Psoas muscle (tissue), 7 donors: ENCODE measurements at regions not wholly inside any gene's neighbourhood (a gene's known extent, or its start where the extent isn't known, plus 50 kb on each side); places are given as distances from the start of the nearest gene placed in this dataset.

Experiments used
- ATAC-seq, 4 donors: fragments of 200-7000 bp; cut with Tn5 transposase; one replicate each; pipeline ENCODE4 v1.9.1; 2020; ENCODE audit warnings: moderate library complexity in 3 of 4, mild to moderate bottlenecking in 2 of 4
- DNase-seq, 2 donors: peaks; one replicate each; pipeline ENCODE4 v3.0.0-alpha.2; 2020
- H3K27ac ChIP-seq: fragments of 200-600 bp; one replicate; pipeline ENCODE4 v1.8.0; 2022
- H3K27me3 ChIP-seq, 3 donors: fragments of 200-600 bp in 1 of 3; one replicate each; pipeline versions ENCODE4 v1.6.1 to v1.8.0; 2013 to 2022; ENCODE audit warnings: low read length in 2 of 3, mild to moderate bottlenecking in 2 of 3, moderate library complexity in 1 of 3; ENCODE audit not compliant: insufficient read depth in 3 of 3
- H3K36me3 ChIP-seq, 2 donors: fragments of 200-600 bp in 1 of 2; one replicate each; pipeline versions ENCODE4 v1.6.1 to v1.8.0; 2013 to 2022; ENCODE audit warnings: low read depth in 1 of 2, mild to moderate bottlenecking in 1 of 2, moderate library complexity in 1 of 2; ENCODE audit not compliant: insufficient read depth in 1 of 2
- H3K4me1 ChIP-seq: fragments of 200-600 bp; one replicate; pipeline ENCODE4 v1.8.0; 2022
- H3K4me3 ChIP-seq: fragments of 200-600 bp; one replicate; pipeline ENCODE4 v1.8.0; 2022; ENCODE audit warnings: mild to moderate bottlenecking
- H3K9me3 ChIP-seq: fragments of 200-600 bp; one replicate; pipeline ENCODE4 v1.8.0; 2022
- CTCF ChIP-seq: fragments of 200-600 bp; IDR thresholded peaks from one replicate; pipeline ENCODE4 v1.8.0; 2022; ENCODE audit warnings: antibody characterized with exemption
- WGBS, 3 donors: extraction: QIAGEN DNeasy Blood & Tissue Kit; methylation state at CpG; one replicate each; pipeline versions ENCODE4 v1.1.6 to v1.1.7; 2013; 5-methylcytosine and 5-hydroxymethylcytosine counted together
- intact Hi-C, 2 donors: fragments of 100-400 bp; cut with DNase I; formaldehyde crosslinking; loops; one replicate each; pipeline versions ENCODE4 v1.11.0 to v1.14.2; 2022
- donor health status: healthy with polysubstance abuse.
- donor health status: DM: no; HTN: no; CAD: no; lungs with moderate emphysema.
- donor health status: Bipolar disorder and iron deficiency.
- donor health status: healthy.
- donor health status: DM: yes; HTN: yes; CAD: no.
- donor health status: DM: no; HTN: no; CAD: no.
- donor health status: DM: yes; HTN: yes; CAD: no.

DNA sequence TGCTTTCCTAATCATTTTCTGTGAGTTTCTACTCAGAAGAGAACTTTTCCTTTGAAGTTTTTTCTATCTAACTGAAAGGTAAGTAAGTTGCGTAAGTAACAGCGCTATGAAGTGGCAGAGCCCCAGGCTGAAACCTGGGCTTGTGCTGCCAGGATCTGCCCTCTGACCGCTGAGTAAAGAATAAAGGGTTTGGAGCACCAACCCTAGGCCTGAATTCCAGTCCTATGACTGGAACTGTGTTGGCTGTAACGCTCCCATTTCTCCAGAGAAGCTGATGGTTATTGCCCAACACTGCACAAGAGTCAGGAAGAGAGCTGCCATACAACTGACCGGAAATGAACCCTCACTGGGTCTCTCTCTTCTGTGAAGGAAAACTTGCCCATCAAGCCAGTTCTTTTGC is 87.0 kb downstream of the FOXB1 start:
- Histone ChIP-seq H3K4me3 (no peak overlapping the region), H3K9me3 (no peaks in the 10 kb centered on the region), H3K27ac (no peak overlapping the region), H3K4me1 (no peaks in the 10 kb centered on the region), H3K36me3 (no peaks in the 10 kb centered on the region), H3K27me3 (peaks cover 2 to 47% (median 5%) of the 10 kb centered on the region in 3 donors)
- no peak for TF ChIP-seq CTCF
- DNase-seq (peak in 1 of 2 donors; percentile 48), ATAC-seq (peak in 2 of 4 donors; percentile 60 to 66)
- WGBS, 3 donors: 68 to 71% (median 70%) methylated on average over 5 of the region's 5 CpGs
- intact Hi-C loops: no loop called here

DNA sequence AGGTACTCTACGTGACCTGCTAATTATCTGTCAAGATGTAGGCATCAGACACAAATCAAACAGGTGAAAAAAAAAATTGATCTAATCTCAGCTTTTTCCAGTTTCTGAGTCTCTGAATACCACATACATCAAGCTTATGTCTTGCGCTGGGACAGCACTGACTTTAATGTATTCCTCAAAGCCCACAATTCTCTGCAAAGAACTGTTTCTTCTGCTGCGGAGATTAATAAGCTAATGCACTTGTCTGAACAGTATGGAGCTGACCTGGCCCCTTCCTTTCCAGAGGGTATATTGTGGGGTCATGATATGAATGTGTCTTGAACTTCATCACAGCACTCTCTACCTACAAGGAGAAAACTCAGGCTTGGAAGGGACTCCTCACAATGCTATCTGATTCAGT is 87.8 kb downstream of the FOXB1 start:
- H3K9me3 ChIP-seq: no peaks in the 10 kb centered on the region
- H3K4me3 ChIP-seq: no peak overlapping the region
- no peaks in the 10 kb centered on the region for H3K36me3 ChIP-seq
- ATAC-seq (no peak), DNase-seq (no peak)
- TF ChIP-seq CTCF: no peak
- intact Hi-C loops: no loop called here
- WGBS, 3 donors: 91 to 95% (median 93%) methylated on average over 3 of the region's 3 CpGs
- peaks cover 0 to 44% (median 5%) of the 10 kb centered on the region in 3 donors for H3K27me3 ChIP-seq
- H3K4me1 ChIP-seq: no peaks in the 10 kb centered on the region
- H3K27ac ChIP-seq: no peak overlapping the region

DNA sequence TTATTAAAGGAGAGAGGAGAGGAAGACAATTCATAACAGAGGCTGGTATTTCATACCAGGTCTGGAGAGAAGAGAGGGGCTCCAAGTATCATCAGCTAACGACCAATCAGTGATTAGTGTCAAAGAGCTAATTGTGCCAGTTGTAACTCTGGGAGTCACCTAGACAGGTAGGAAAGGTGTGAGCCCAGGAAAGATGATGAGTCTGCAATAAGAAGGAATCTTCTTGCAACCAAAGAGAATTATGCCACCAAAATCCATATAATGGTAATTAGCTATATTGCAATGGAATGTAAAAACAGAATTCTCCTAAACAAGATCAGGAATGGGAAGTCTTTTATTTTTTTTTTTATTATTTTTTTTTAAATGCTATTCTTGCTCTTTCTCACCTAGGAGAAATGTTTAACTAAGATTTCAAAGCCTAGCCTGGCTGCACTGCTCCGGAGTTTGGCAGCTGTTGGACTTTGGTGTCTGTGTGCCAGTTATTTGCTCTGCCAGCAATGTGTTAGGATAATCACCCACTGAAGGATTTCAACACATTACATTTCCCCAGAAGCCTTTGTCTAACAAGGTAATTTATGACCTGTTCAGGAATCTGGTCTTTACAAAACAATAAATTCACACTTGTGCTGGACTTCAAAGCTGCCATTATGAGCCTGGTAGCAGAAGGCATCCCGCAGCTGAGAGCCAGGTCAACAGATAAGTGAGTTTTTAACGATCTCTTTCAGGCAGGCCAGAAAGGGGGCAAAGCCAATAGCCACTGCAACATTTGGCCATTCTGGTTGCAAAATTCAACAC is 89.4 kb downstream of the FOXB1 start:
- DNase-seq (no peak), ATAC-seq (peak in 1 of 4 donors; percentile 65)
- 9 to 12% (median 10%) methylated on average over 4 of the region's 4 CpGs for WGBS, 3 donors
- H3K4me3 ChIP-seq: no peak overlapping the region
- H3K36me3 ChIP-seq: no peaks in the 10 kb centered on the region
- H3K4me1 ChIP-seq: no peaks in the 10 kb centered on the region
- TF ChIP-seq CTCF: no peak
- no peak overlapping the region for H3K27ac ChIP-seq
- intact Hi-C loops: no loop called here
- H3K27me3 ChIP-seq: peaks cover 0 to 38% (median 5%) of the 10 kb centered on the region in 3 donors
- H3K9me3 ChIP-seq: no peaks in the 10 kb centered on the region

- no peaks in the 10 kb centered on the region for H3K9me3 ChIP-seq
- 61 to 65% (median 62%) methylated on average over 2 of the region's 2 CpGs for WGBS, 3 donors
- H3K27me3 ChIP-seq: peaks cover 0 to 36% (median 5%) of the 10 kb centered on the region in 3 donors
- H3K4me1 ChIP-seq: no peaks in the 10 kb centered on the region
- no peaks in the 10 kb centered on the region for H3K36me3 ChIP-seq
- no peak for TF ChIP-seq CTCF
- ATAC-seq (no peak), DNase-seq (no peak)
- H3K4me3 ChIP-seq: no peak overlapping the region
- intact Hi-C loops: no loop called here
- H3K27ac ChIP-seq: no peak overlapping the region
Observed at GRCh38 chr15:60095711-60096110, 91.6 kb downstream of the FOXB1 start.

- 50 to 57% (median 57%) methylated on average over 4 of the region's 4 CpGs for WGBS, 3 donors
Observed at GRCh38 chr15:60096157-60096556, 92.0 kb downstream of the FOXB1 start.

More at GRCh38 chr15:60096157-60096556, 92.0 kb downstream of the FOXB1 start:
- no peak for DNase-seq
- Histone ChIP-seq H3K36me3 (no peaks in the 10 kb centered on the region), H3K4me1 (no peaks in the 10 kb centered on the region), H3K9me3 (no peaks in the 10 kb centered on the region), H3K4me3 (no peak overlapping the region), H3K27ac (no peak overlapping the region), H3K27me3 (peaks cover 0 to 34% (median 5%) of the 10 kb centered on the region in 3 donors)
- TF ChIP-seq CTCF: no peak
- ATAC-seq: no peak
- intact Hi-C loops: no loop called here
